Fibroblast of lung (primary cell): ENCODE measurements at regions not wholly inside any gene's neighbourhood (a gene's known extent, or its start where the extent isn't known, plus 50 kb on each side); places are given as distances from the start of the nearest gene placed in this dataset.

Source experiments
- DNase-seq, 2 donors: peaks; one replicate each; pipeline versions ENCODE4 v3.0.0 to v3.0.0-alpha.2; 2010; ENCODE audit warnings: low read depth in 2 of 2
- H2AFZ ChIP-seq: 2 replicates; pipeline ENCODE4 v1.5.1; 2012; ENCODE audit warnings: low read length, control low read depth, inconsistent platforms
- H3K27ac ChIP-seq: 2 replicates; pipeline ENCODE4 v1.5.1; 2011; ENCODE audit warnings: low read length, control low read depth; ENCODE audit not compliant: insufficient read depth
- H3K27me3 ChIP-seq: 2 replicates; pipeline ENCODE4 v1.5.1; 2011; ENCODE audit warnings: mild to moderate bottlenecking, low read length; ENCODE audit not compliant: control insufficient read depth, insufficient read depth
- H3K36me3 ChIP-seq: 2 replicates; pipeline ENCODE4 v1.5.1; 2011; ENCODE audit warnings: low read length; ENCODE audit not compliant: control insufficient read depth, insufficient read depth
- H3K4me1 ChIP-seq: 2 replicates; pipeline ENCODE4 v1.5.1; 2011; ENCODE audit warnings: low read length; ENCODE audit not compliant: control insufficient read depth, insufficient read depth; ENCODE audit errors: extremely low read depth
- H3K4me2 ChIP-seq: 2 replicates; pipeline ENCODE4 v1.5.1; 2011; ENCODE audit warnings: low read length, control low read depth; ENCODE audit not compliant: insufficient read depth; ENCODE audit errors: extremely low read depth
- H3K4me3 ChIP-seq, 4 experiments: fragments of 200-600 bp in 1 of 4; sonication (generic) in 1 of 4; replicated peaks in 1 of 4; 2 replicates each; pipeline ENCODE4 v1.5.1; 2011 to 2016; ENCODE audit warnings: low read length in 4 of 4, low read depth in 3 of 4, mild to moderate bottlenecking in 3 of 4, control low read depth in 2 of 4, inconsistent platforms in 1 of 4, mixed read lengths in 1 of 4; ENCODE audit not compliant: insufficient read depth in 1 of 4; ENCODE audit errors: control extremely low read depth in 1 of 4
- H3K79me2 ChIP-seq: 2 replicates; pipeline ENCODE4 v1.5.1; 2012; ENCODE audit warnings: mild to moderate bottlenecking, low read length, inconsistent platforms; ENCODE audit not compliant: control insufficient read depth, insufficient read depth
- H3K9ac ChIP-seq: 2 replicates; pipeline ENCODE4 v1.5.1; 2011; ENCODE audit warnings: mild to moderate bottlenecking, low read length, control low read depth; ENCODE audit not compliant: insufficient read depth
- H3K9me3 ChIP-seq: 2 replicates; pipeline ENCODE4 v1.5.1; 2012; ENCODE audit warnings: low read depth, low read length; ENCODE audit not compliant: control insufficient read depth, insufficient read depth
- H4K20me1 ChIP-seq: 2 replicates; pipeline ENCODE4 v1.5.1; 2011; ENCODE audit warnings: low read length; ENCODE audit not compliant: control insufficient read depth, insufficient read depth; ENCODE audit errors: extremely low read depth
- EZH2 ChIP-seq: IDR thresholded peaks from 2 replicates; pipeline ENCODE4 v1.5.1; 2012; ENCODE audit warnings: low read length, control low read depth, mild to moderate bottlenecking; ENCODE audit errors: missing control alignments
- TF ChIP-seq, protein P1 (sequence below), 2 donors: IDR thresholded peaks in 1 of 2; conservative IDR thresholded peaks in 1 of 2; 1 replicate in 1 of 2; 2 replicates in 1 of 2; pipeline ENCODE4 v1.5.1; 2011 to 2012; ENCODE audit warnings: low read length in 2 of 2, control low read depth in 1 of 2, inconsistent platforms in 1 of 2, low read depth in 1 of 2, mild to moderate bottlenecking in 1 of 2

DNA sequence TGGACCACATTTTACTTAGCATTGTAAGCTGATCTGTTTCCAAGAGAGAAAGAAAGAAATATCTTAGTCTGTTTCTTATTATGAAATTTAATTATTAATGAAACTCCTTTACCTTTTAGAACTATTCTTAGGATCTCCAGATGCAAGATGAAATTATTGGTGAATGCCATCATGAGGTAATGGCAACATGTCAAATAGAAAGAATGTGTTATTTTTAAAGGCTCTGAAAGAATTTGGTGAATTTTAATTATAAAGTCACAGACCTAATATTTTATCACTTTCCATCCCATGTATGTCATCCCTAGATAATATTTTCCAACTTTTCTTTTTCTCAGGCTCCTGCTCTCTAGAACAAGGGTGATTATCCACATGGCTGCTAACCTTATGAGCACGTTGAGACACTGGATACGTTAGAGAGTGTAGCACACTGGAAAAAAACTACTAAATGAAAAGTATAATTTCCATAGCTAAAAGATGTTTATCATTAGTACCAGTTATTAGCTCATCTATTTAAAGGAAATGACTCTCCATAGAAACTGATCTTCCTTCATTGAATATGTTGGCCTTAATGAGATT, 95.2 kb upstream of the SCG2 start:
- H3K36me3 ChIP-seq = no peaks in the 10 kb centered on the region

DNA sequence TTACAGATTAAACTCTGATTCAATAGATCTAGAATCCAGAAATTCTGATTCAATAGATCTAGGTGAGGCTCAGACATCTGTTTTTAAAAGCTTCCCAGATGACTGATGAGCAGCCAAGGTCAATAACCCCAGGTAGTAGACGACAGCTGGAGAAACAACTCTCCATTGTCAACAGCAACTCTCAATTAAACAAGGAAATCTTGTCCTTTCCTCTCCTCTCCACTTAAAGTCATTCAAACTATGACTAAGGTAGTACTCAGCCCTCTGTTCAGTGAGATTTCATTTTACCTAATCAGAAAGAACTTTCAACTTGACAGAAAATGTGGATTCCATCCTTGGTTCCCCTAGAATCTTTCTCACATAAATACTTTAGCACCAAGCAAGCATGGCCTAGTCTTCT, 94.6 kb upstream of the SCG2 start:
- TF ChIP-seq, protein P1, sequence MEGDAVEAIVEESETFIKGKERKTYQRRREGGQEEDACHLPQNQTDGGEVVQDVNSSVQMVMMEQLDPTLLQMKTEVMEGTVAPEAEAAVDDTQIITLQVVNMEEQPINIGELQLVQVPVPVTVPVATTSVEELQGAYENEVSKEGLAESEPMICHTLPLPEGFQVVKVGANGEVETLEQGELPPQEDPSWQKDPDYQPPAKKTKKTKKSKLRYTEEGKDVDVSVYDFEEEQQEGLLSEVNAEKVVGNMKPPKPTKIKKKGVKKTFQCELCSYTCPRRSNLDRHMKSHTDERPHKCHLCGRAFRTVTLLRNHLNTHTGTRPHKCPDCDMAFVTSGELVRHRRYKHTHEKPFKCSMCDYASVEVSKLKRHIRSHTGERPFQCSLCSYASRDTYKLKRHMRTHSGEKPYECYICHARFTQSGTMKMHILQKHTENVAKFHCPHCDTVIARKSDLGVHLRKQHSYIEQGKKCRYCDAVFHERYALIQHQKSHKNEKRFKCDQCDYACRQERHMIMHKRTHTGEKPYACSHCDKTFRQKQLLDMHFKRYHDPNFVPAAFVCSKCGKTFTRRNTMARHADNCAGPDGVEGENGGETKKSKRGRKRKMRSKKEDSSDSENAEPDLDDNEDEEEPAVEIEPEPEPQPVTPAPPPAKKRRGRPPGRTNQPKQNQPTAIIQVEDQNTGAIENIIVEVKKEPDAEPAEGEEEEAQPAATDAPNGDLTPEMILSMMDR (conservative IDR thresholded peaks at IDR 0.05 in 1 of 2, IDR thresholded peaks at IDR 0.05 in 1 of 2; ENCODE audit: low read depth in 1 of 2, low read length in 2 of 2) = no peak
- TF ChIP-seq EZH2 = no peak
- Histone ChIP-seq H3K27ac (no peak overlapping the region), H3K9ac (no peak overlapping the region), H3K27me3 (no peaks in the 10 kb centered on the region), H4K20me1 (no peaks in the 10 kb centered on the region), H3K4me1 (peaks cover 7% of the 10 kb centered on the region), H3K9me3 (no peaks in the 10 kb centered on the region), H3K4me2 (no peak overlapping the region), H3K36me3 (no peaks in the 10 kb centered on the region), H3K79me2 (no peaks in the 10 kb centered on the region), H3K4me3 (no peak overlapping the region), H2AFZ (no peak overlapping the region)
- DNase-seq = peak; percentile 17 to 66

More for the DNA sequence above, 95.2 kb upstream of the SCG2 start:
- DNase-seq = peak; percentile 12 to 41
- Histone ChIP-seq H3K79me2 (no peaks in the 10 kb centered on the region), H2AFZ (no peak overlapping the region), H3K4me2 (no peak overlapping the region), H3K9me3 (no peaks in the 10 kb centered on the region), H3K4me1 (peaks cover 7% of the 10 kb centered on the region), H3K27ac (no peak overlapping the region), H4K20me1 (no peaks in the 10 kb centered on the region), H3K9ac (no peak overlapping the region), H3K27me3 (no peaks in the 10 kb centered on the region), H3K4me3 (no peak overlapping the region)
- TF ChIP-seq, protein P1 (conservative IDR thresholded peaks at IDR 0.05 in 1 of 2, IDR thresholded peaks at IDR 0.05 in 1 of 2; ENCODE audit: low read depth in 1 of 2, low read length in 2 of 2) = no peak
- no peak for TF ChIP-seq EZH2

DNA sequence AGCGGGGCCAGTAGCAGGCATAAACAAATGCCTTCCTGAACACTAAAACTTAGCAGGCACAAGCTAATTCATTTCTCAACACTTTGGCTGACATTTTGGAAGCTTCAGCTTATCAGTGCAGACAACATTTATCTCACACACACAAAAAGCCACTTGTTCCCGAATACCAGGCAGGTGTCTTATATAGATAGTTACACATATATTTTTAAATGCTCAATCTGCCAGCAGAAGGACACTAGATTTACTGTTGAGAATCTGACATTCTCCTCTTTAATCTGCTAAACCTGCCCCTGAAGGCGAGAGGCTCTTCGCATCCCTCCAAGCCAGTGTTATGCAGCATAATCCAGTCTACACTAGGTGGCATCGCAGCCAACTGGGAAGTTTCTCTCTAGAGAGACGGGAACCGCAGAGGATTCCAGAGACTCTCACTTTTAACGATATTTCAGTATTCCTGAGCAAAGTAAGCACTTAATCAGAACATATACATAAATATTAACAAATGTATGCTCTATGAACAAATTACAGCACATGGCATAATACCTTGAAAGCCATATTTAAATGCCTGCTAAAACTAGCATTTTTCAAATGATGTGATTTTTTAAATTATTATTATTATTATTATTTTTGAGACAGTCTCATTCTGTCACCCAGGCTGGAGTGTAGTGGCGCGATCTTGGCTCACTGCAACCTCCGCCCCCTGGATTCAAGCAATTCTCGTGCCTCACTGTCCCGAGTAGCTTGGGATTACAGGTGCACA, 90.2 kb upstream of the SCG2 start:
- no peaks in the 10 kb centered on the region for H3K9me3 ChIP-seq
- H3K4me2 ChIP-seq = no peak overlapping the region
- DNase-seq = peak; percentile 51 to 74
- H4K20me1 ChIP-seq = no peaks in the 10 kb centered on the region
- no peaks in the 10 kb centered on the region for H3K79me2 ChIP-seq
- H3K36me3 ChIP-seq = no peaks in the 10 kb centered on the region
- peaks cover 5% of the 10 kb centered on the region for H3K4me1 ChIP-seq
- H2AFZ ChIP-seq = no peak overlapping the region
- H3K4me3 ChIP-seq = no peak overlapping the region
- H3K27me3 ChIP-seq = no peaks in the 10 kb centered on the region
- H3K9ac ChIP-seq = no peak overlapping the region
- no peak overlapping the region for H3K27ac ChIP-seq
- no peak for TF ChIP-seq EZH2
- TF ChIP-seq, protein P1 (conservative IDR thresholded peaks at IDR 0.05 in 1 of 2, IDR thresholded peaks at IDR 0.05 in 1 of 2; ENCODE audit: low read depth in 1 of 2, low read length in 2 of 2) = peak; percentile 71 to 86
